GM12878 (cell line): ENCODE measurements at regions not wholly inside any gene's neighbourhood (a gene's known extent, or its start where the extent isn't known, plus 50 kb on each side); places are given as distances from the start of the nearest gene placed in this dataset.

Experiments used
- BHLHE40 ChIP-seq, 2 experiments: fragments of 450-650 bp in 1 of 2; IDR thresholded peaks; 2 replicates each; pipeline ENCODE4 v1.6.1; 2011 to 2017; ENCODE audit warnings: low read depth in 2 of 2, borderline replicate concordance in 1 of 2, improper control_type of control experiment in 1 of 2, low read length in 1 of 2, mild to moderate bottlenecking in 1 of 2
- EP300 ChIP-seq, 2 experiments: fragments of 150-350 bp in 1 of 2; IDR thresholded peaks; 2 replicates each; pipeline ENCODE4 v1.6.1; 2011 to 2012; ENCODE audit warnings: low read depth in 2 of 2, low read length in 2 of 2, borderline replicate concordance in 1 of 2, improper control_type of control experiment in 1 of 2, inconsistent platforms in 1 of 2; ENCODE audit not compliant: control insufficient read depth in 1 of 2
- ESRRA ChIP-seq: IDR thresholded peaks from 2 replicates; pipeline ENCODE4 v1.6.1; 2012; ENCODE audit warnings: mild to moderate bottlenecking, low read length, improper control_type of control experiment
- GABPA ChIP-seq: IDR thresholded peaks from 2 replicates; pipeline ENCODE4 v1.6.1; 2014; ENCODE audit warnings: antibody characterized with exemption, low read depth, mild to moderate bottlenecking, inconsistent platforms
- JUND ChIP-seq: IDR thresholded peaks from 2 replicates; pipeline ENCODE4 v1.6.1; 2012; ENCODE audit warnings: low read depth, mild to moderate bottlenecking, low read length, improper control_type of control experiment, moderate library complexity
- MXI1 ChIP-seq: fragments of 150-350 bp; IDR thresholded peaks from 2 replicates; pipeline ENCODE4 v1.6.1; 2011; ENCODE audit warnings: low read depth, mild to moderate bottlenecking, inconsistent platforms, low read length, improper control_type of control experiment
- RAD21 ChIP-seq: IDR thresholded peaks from 2 replicates; pipeline ENCODE4 v1.6.1; 2011; ENCODE audit warnings: mild to moderate bottlenecking, low read depth, low read length, moderate library complexity; ENCODE audit not compliant: insufficient read depth
- TCF7 ChIP-seq: IDR thresholded peaks from 2 replicates; pipeline ENCODE4 v1.6.1; 2014; ENCODE audit warnings: antibody characterized with exemption, borderline replicate concordance
- TF ChIP-seq, protein P1 (sequence below), 3 experiments: IDR thresholded peaks in 2 of 3; conservative IDR thresholded peaks in 1 of 3; 2 replicates each; pipeline ENCODE4 v1.5.1; 2011; ENCODE audit warnings: low read depth in 3 of 3, low read length in 3 of 3, mild to moderate bottlenecking in 3 of 3, control low read depth in 2 of 3, moderate library complexity in 2 of 3, inconsistent platforms in 1 of 3, mixed read lengths in 1 of 3; ENCODE audit not compliant: control insufficient read depth in 2 of 3, insufficient read depth in 1 of 3; ENCODE audit errors: extremely low read depth in 1 of 3
- TF ChIP-seq, protein P2 (sequence below): fragments of 450-650 bp; IDR thresholded peaks from 2 replicates; pipeline ENCODE4 v1.6.1; 2016; ENCODE audit warnings: mild to moderate bottlenecking
- TF ChIP-seq, protein P3 (sequence below): fragments of 450-650 bp; IDR thresholded peaks from 2 replicates; pipeline ENCODE4 v1.6.1; 2017; ENCODE audit warnings: antibody characterized with exemption, mild to moderate bottlenecking, moderate library complexity

DNA sequence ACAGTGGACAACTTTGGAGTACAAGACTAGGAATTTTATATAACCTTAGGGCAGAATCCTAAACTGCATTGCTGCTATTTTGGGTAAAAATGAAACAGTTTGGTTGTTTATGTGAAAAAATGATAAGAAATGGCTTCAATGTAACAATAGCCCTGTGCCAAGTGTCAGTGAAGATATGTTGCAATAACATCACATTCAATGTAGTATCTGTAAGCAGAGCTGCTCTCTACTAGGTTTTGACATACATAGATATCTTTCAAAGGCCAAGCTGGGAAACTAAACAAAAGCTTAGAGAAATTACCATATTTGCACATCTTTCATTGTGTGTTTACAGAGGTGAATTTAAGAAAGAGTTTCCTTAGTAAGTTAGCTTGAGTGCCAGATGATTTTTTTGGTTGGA is 135.0 kb upstream of the DOK6 start:
- TF ChIP-seq JUND (no peak), MXI1 (no peak), TCF7 (no peak), ESRRA (no peak), EP300 (IDR thresholded peaks at IDR 0.05; ENCODE audit: borderline replicate concordance in 1 of 2, control insufficient read depth in 1 of 2, low read depth in 2 of 2, low read length in 2 of 2) (no peak), GABPA (no peak), RAD21 (no peak), BHLHE40 (IDR thresholded peaks at IDR 0.05; ENCODE audit: borderline replicate concordance in 1 of 2, low read depth in 2 of 2, low read length in 1 of 2) (no peak)
- TF ChIP-seq, protein P1, sequence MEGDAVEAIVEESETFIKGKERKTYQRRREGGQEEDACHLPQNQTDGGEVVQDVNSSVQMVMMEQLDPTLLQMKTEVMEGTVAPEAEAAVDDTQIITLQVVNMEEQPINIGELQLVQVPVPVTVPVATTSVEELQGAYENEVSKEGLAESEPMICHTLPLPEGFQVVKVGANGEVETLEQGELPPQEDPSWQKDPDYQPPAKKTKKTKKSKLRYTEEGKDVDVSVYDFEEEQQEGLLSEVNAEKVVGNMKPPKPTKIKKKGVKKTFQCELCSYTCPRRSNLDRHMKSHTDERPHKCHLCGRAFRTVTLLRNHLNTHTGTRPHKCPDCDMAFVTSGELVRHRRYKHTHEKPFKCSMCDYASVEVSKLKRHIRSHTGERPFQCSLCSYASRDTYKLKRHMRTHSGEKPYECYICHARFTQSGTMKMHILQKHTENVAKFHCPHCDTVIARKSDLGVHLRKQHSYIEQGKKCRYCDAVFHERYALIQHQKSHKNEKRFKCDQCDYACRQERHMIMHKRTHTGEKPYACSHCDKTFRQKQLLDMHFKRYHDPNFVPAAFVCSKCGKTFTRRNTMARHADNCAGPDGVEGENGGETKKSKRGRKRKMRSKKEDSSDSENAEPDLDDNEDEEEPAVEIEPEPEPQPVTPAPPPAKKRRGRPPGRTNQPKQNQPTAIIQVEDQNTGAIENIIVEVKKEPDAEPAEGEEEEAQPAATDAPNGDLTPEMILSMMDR (IDR thresholded peaks at IDR 0.05 in 2 of 3, conservative IDR thresholded peaks at IDR 0.05 in 1 of 3; ENCODE audit: control insufficient read depth in 2 of 3, extremely low read depth in 1 of 3, insufficient read depth in 1 of 3, low read depth in 3 of 3, low read length in 3 of 3), result no peak
- TF ChIP-seq, protein P2, sequence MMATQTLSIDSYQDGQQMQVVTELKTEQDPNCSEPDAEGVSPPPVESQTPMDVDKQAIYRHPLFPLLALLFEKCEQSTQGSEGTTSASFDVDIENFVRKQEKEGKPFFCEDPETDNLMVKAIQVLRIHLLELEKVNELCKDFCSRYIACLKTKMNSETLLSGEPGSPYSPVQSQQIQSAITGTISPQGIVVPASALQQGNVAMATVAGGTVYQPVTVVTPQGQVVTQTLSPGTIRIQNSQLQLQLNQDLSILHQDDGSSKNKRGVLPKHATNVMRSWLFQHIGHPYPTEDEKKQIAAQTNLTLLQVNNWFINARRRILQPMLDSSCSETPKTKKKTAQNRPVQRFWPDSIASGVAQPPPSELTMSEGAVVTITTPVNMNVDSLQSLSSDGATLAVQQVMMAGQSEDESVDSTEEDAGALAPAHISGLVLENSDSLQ, result no peak
- TF ChIP-seq, protein P3, sequence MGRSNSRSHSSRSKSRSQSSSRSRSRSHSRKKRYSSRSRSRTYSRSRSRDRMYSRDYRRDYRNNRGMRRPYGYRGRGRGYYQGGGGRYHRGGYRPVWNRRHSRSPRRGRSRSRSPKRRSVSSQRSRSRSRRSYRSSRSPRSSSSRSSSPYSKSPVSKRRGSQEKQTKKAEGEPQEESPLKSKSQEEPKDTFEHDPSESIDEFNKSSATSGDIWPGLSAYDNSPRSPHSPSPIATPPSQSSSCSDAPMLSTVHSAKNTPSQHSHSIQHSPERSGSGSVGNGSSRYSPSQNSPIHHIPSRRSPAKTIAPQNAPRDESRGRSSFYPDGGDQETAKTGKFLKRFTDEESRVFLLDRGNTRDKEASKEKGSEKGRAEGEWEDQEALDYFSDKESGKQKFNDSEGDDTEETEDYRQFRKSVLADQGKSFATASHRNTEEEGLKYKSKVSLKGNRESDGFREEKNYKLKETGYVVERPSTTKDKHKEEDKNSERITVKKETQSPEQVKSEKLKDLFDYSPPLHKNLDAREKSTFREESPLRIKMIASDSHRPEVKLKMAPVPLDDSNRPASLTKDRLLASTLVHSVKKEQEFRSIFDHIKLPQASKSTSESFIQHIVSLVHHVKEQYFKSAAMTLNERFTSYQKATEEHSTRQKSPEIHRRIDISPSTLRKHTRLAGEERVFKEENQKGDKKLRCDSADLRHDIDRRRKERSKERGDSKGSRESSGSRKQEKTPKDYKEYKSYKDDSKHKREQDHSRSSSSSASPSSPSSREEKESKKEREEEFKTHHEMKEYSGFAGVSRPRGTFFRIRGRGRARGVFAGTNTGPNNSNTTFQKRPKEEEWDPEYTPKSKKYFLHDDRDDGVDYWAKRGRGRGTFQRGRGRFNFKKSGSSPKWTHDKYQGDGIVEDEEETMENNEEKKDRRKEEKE, result no peak
